ENCODE measurements at regions not wholly inside any gene's neighbourhood (a gene's known extent, or its start where the extent isn't known, plus 50 kb on each side); places are given as distances from the start of the nearest gene placed in this dataset.

- TF ChIP-seq, protein P1, sequence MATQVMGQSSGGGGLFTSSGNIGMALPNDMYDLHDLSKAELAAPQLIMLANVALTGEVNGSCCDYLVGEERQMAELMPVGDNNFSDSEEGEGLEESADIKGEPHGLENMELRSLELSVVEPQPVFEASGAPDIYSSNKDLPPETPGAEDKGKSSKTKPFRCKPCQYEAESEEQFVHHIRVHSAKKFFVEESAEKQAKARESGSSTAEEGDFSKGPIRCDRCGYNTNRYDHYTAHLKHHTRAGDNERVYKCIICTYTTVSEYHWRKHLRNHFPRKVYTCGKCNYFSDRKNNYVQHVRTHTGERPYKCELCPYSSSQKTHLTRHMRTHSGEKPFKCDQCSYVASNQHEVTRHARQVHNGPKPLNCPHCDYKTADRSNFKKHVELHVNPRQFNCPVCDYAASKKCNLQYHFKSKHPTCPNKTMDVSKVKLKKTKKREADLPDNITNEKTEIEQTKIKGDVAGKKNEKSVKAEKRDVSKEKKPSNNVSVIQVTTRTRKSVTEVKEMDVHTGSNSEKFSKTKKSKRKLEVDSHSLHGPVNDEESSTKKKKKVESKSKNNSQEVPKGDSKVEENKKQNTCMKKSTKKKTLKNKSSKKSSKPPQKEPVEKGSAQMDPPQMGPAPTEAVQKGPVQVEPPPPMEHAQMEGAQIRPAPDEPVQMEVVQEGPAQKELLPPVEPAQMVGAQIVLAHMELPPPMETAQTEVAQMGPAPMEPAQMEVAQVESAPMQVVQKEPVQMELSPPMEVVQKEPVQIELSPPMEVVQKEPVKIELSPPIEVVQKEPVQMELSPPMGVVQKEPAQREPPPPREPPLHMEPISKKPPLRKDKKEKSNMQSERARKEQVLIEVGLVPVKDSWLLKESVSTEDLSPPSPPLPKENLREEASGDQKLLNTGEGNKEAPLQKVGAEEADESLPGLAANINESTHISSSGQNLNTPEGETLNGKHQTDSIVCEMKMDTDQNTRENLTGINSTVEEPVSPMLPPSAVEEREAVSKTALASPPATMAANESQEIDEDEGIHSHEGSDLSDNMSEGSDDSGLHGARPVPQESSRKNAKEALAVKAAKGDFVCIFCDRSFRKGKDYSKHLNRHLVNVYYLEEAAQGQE (IDR thresholded peaks at IDR 0.05; ENCODE audit: insufficient read depth in 1 of 2, low read depth in 2 of 2, low read length in 1 of 2), result no peak
- TF ChIP-seq, protein P2, sequence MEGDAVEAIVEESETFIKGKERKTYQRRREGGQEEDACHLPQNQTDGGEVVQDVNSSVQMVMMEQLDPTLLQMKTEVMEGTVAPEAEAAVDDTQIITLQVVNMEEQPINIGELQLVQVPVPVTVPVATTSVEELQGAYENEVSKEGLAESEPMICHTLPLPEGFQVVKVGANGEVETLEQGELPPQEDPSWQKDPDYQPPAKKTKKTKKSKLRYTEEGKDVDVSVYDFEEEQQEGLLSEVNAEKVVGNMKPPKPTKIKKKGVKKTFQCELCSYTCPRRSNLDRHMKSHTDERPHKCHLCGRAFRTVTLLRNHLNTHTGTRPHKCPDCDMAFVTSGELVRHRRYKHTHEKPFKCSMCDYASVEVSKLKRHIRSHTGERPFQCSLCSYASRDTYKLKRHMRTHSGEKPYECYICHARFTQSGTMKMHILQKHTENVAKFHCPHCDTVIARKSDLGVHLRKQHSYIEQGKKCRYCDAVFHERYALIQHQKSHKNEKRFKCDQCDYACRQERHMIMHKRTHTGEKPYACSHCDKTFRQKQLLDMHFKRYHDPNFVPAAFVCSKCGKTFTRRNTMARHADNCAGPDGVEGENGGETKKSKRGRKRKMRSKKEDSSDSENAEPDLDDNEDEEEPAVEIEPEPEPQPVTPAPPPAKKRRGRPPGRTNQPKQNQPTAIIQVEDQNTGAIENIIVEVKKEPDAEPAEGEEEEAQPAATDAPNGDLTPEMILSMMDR (IDR thresholded peaks at IDR 0.05), result no peak
- TF ChIP-seq POLR2AphosphoS5 (IDR thresholded peaks at IDR 0.05; ENCODE audit: low read depth, low read length), result no peak
- TF ChIP-seq SIN3A (IDR thresholded peaks at IDR 0.05; ENCODE audit: borderline replicate concordance, insufficient read depth, low read depth, low read length), result no peak
- no peak for TF ChIP-seq TCF7L2 (IDR thresholded peaks at IDR 0.05; ENCODE audit: low read depth, low read length)
These were observed 130.5 kb upstream of the THRB start for GRCh38 chr3:24624938-24625681.
